HEK293T (cell line): ENCODE measurements at regions not wholly inside any gene's neighbourhood (a gene's known extent, or its start where the extent isn't known, plus 50 kb on each side); places are given as distances from the start of the nearest gene placed in this dataset.

Source experiments
- ARNT ChIP-seq: fragments of 450-650 bp; IDR thresholded peaks from 2 replicates; pipeline ENCODE4 v1.6.1; 2017; ENCODE audit warnings: mild to moderate bottlenecking
- BHLHE40 ChIP-seq: fragments of 450-650 bp; IDR thresholded peaks from 2 replicates; pipeline ENCODE4 v1.6.1; 2016; ENCODE audit warnings: mild to moderate bottlenecking, moderate library complexity, borderline replicate concordance
- CTBP1 ChIP-seq: fragments of 450-650 bp; IDR thresholded peaks from 2 replicates; pipeline ENCODE4 v1.6.1; 2016; ENCODE audit warnings: borderline replicate concordance
- ELF4 ChIP-seq: fragments of 450-650 bp; IDR thresholded peaks from 2 replicates; pipeline ENCODE4 v1.6.1; 2017; ENCODE audit warnings: antibody characterized with exemption
- FOXA1 ChIP-seq: fragments of 450-650 bp; IDR thresholded peaks from 2 replicates; pipeline ENCODE4 v1.6.1; 2016; ENCODE audit warnings: mild to moderate bottlenecking
- FOXM1 ChIP-seq: fragments of 450-650 bp; IDR thresholded peaks from 2 replicates; pipeline ENCODE4 v1.6.1; 2017; ENCODE audit warnings: mild to moderate bottlenecking, borderline replicate concordance
- L3MBTL2 ChIP-seq: fragments of 450-650 bp; conservative IDR thresholded peaks from 2 replicates; pipeline ENCODE4 v1.6.1; 2016; ENCODE audit warnings: mild to moderate bottlenecking
- SP1 ChIP-seq: fragments of 450-650 bp; IDR thresholded peaks from 2 replicates; pipeline ENCODE4 v1.6.1; 2017
- SUZ12 ChIP-seq: fragments of 450-650 bp; IDR thresholded peaks from 2 replicates; pipeline ENCODE4 v1.6.1; 2016; ENCODE audit warnings: mild to moderate bottlenecking
- ZNF384 ChIP-seq: fragments of 450-650 bp; IDR thresholded peaks from 2 replicates; pipeline ENCODE4 v1.6.1; 2016
- TF ChIP-seq, protein P1 (sequence below): fragments of 450-650 bp; IDR thresholded peaks from 2 replicates; pipeline ENCODE4 v1.6.1; 2016

- TF ChIP-seq ZNF384: no peak
- TF ChIP-seq SP1: no peak
- no peak for TF ChIP-seq BHLHE40
- no peak for TF ChIP-seq FOXA1
- TF ChIP-seq L3MBTL2: no peak
- TF ChIP-seq, protein P1, sequence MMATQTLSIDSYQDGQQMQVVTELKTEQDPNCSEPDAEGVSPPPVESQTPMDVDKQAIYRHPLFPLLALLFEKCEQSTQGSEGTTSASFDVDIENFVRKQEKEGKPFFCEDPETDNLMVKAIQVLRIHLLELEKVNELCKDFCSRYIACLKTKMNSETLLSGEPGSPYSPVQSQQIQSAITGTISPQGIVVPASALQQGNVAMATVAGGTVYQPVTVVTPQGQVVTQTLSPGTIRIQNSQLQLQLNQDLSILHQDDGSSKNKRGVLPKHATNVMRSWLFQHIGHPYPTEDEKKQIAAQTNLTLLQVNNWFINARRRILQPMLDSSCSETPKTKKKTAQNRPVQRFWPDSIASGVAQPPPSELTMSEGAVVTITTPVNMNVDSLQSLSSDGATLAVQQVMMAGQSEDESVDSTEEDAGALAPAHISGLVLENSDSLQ: no peak
- no peak for TF ChIP-seq FOXM1
- no peak for TF ChIP-seq CTBP1
- TF ChIP-seq ARNT: no peak
- TF ChIP-seq ELF4: no peak
- no peak for TF ChIP-seq SUZ12
Measured at GRCh38 chr4:53951414-53951813, 113.0 kb downstream of the CHIC2 start.
